GM21825 (cell line): ENCODE measurements at regions not wholly inside any gene's neighbourhood (a gene's known extent, or its start where the extent isn't known, plus 50 kb on each side); places are given as distances from the start of the nearest gene placed in this dataset.
A peak's percentile ranks its signal among the peaks of the same experiment; 100 is the strongest.
"Not testable (repeated sequence)": the region's sequence is repeated elsewhere in the genome, so short reads cannot be mapped to it uniquely, and the experiment has no call there.

ENCODE experiments used
- ATAC-seq: cut with Tn5 transposase; IDR thresholded peaks from one replicate; pipeline ENCODE4 v1.9.1; 2021; ENCODE audit warnings: mild to moderate bottlenecking, moderate library complexity; ENCODE audit not compliant: unreplicated experiment

DNA sequence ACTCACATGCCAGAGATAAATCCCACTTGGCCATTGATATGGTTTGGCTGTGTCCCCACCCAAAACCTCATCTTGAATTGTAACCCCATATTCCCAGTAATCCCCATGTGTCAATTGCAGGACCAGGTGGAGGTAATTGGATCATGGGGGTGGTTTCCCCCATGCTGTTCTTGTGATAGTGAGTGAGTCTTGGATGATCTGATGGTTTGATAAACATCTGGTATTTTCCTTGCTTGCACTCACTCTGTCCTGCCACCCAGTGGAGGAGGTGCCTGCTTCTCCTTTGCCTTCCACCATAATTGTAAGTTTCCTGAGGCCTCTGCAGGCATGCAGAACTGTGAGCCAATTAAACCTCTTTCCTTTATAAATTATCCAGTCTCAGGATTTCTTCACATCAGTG is 50.4 kb upstream of the B3GAT2 start:
- not testable (repeated sequence) for ATAC-seq

DNA sequence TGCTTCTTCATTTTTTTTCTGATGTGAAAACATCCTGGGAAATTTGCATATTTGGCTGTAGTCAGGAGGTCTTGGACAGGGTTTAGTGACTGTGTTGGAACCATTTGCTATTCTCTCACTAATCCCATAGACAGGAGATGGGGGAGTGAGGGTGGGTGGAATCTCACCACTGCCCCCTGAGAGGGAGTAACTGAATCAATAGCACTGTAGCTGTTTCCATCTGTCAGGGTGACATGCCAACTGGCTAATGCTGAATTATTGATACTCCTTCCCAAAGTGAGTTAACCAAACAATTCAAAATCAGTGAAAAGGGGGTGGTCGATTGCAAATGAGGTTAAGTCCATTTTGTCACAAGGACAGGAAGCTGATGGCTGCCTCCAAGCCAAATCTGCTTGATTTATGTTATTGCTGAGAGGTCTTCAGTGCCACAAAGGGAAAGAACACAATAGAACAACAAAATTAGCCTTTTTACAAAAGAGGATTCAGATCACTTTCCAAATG is 55.1 kb upstream of the B3GAT2 start:
- no peak for ATAC-seq

DNA sequence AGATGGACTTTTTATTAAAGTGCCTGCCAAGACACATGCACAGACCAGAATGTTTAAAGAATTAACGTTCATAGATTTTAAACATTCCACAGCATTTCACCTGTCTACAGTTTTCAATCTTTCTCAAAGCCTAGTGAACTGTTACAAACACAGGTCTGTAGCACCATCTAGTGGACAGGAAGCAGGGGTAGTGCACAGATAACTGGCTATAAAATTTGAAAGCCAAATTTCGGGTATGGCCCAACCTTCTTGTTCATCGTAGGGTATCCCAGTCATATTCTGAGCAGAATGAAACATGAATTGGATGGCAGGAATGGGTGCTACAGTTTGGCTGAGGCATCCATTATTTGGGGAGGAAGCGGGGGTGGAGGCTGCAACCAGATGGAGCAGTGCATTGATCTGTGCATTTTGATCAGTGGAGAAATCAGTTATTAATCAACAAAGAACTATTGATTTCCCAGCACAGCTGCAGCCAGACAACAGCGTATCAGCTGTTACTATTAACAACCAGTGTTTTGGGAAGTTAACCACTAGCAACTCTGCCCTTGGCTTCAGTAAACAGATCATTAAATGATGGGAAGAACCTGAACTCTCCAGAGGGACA is 56.1 kb upstream of the B3GAT2 start:
- peak; percentile 86 for ATAC-seq

DNA sequence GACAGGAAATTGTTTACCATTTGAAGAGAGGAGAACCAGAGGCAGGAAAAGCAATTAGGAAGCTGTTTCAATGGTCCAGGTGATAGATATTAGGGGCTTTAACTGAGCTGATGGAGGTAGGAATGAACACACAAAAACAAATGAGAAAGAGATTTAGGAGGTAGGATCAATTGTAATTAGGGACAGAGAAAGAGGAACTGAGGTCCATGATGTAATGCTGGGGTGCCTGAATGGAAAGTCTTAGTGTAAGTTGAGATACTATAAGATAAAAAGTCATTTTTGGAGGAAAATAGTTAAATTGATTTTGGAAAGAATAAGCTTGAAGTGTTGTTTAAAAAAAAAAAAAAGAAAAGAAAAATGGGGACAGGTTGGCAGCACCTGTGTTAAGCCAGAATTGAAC is 58.5 kb upstream of the B3GAT2 start:
- no peak for ATAC-seq

DNA sequence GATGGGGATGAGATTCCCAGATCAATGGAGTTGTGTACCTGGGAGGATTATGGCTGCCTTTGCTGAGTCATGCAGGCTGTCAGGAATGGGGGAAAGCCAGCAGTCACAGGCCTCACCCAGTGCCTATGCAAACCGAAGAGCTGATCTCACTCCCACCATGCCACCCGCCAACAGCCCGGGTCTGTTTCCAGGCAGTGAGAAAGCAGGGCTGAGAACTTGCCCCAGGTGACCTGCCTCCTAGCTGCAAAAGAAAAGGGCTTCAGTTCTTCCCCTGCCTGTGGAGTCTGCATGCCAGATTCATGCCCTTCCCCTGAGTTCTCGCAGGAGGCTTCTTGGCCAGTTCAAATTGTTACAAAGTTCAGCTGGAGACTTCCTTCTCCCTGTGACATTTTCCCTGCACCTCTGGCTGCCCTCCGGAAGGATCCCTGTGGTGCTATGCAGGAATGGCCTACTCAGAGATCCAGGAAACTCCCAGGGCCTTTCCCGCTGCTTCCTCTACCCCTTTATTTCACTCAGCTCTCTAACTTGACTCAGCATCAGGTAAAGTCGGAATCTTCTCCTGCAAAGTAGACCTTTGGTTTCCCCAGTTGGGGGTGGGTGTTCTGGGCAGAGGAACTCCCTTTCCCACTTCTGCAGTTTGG is 71.5 kb upstream of the B3GAT2 start:
- no peak for ATAC-seq

DNA sequence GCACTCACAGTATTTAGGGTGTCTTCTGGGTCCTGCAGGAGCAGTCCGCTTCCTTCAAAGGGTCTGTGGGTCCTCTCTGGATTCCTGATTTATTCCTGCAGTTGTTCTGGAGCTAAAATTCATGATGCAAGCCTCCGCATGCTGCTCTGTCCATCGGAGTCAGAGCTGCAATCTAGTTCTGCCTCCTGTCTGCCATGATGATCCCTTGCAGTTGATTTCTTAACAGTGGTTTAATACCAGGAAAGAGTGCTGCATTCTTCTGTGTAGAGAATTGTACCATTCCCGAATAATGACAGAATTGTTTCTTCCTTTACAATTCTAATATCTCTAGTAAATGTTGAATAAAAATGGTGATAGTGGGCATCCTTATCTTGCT is 72.0 kb upstream of the B3GAT2 start:
- no peak for ATAC-seq

DNA sequence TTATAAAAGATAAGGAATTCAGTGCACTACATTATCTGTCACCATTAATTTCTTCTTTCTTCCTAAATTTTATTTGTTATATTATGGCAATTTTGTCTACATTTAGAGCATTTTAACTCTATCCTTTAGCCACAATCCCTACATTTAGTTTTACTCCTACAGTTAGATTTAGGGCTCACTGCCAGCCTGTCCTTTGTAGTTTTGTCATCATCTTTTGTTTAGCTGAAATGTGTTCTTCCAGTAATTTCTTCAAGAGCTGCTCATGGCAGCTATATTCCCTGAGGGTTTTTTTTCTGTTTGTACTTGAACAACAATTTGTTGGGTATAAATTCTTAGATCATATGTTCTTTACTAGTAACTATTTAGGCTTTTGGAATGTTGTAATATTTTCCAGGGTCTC is 72.7 kb upstream of the B3GAT2 start:
- ATAC-seq, result no peak

DNA sequence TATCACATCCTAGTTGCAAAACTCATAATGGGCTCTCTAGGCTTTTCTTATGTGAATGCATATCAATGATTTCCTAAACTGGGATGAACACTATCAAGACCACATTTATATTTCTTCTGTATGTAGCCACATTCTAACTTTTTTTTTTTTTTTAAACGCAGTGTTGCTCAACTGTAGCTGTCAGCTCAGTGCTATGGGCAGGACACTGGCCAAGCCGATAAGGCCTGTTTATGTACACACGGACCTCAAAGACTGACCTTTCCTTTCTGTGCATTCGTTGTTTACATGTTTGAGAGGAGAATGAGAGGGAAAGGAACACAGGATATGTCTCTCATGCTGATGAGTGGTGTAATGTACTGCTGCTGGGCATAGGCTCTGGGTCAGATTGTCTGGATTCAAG is 75.1 kb upstream of the B3GAT2 start:
- ATAC-seq, result no peak

DNA sequence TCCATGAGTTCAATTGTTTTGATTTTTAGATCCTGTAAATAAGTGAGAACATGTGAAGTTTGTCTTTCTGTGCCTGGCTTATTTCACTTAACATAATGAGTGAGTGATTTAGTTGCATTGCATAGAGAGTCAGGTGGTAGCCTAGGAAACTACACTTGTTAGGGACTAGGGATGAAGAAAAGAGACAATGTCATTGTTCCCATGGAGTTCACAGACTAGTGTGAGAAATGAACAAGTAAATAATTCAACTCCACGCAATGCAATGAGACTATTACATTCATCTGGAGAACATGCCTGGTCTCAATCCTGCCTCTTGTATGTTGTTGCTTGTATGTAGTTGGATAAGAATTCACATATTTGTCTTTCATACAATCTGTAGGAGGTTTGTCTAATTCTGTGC is 76.3 kb upstream of the B3GAT2 start:
- ATAC-seq, result no peak

DNA sequence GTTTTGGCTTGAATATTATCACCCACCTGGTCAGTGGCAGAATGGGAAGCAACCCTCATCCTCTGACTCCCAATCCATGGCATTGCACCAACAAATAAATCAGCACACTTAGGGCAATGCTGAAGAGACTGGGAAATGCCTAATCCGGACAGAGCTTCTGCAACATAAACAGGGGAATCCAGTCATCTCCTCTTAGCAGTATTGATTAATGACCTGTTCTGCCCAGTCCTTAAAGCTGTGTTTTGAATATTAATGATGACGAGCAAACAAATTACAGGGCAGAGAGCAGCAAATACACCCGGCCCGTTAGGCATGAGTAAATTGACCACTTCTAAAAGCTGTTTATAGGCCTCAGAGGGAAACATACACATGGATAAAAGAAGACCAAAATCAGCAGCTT is 77.0 kb upstream of the B3GAT2 start:
- no peak for ATAC-seq

DNA sequence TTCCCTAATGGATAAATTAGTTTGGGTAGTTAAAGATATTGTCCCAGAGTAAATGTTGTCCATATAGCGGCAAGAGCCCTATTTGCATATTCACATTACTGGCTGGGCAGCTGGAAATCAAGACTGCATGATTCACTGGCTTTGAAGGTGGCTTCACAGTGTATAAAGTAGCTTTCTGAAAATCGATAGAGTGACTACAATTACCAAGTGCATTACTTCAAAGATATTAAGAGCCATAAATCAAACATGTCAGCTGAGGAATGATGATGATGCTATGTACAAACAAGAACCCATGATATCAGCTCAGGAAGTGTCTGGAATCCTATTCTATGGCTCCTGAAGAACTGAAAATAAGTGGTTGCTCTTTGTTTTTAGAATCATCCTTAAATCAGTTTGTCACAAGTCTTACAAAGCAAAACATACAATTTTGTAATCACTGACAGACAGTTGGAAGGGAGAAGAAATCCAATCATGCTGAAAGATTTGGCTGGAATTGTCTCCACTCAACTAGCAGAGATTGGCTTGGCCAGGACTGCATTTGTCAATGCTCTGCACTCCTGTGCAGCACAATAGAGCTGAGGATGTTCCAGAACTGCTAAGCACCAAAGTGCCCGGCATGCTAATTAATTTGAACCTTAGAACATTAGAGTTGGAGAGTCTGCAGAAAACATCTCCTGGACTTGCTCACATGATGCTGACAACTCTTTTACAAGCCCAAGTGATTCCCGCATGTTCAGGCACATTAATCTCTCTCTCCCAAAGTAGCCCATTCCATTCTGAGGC is 77.9 kb upstream of the B3GAT2 start:
- no peak for ATAC-seq

DNA sequence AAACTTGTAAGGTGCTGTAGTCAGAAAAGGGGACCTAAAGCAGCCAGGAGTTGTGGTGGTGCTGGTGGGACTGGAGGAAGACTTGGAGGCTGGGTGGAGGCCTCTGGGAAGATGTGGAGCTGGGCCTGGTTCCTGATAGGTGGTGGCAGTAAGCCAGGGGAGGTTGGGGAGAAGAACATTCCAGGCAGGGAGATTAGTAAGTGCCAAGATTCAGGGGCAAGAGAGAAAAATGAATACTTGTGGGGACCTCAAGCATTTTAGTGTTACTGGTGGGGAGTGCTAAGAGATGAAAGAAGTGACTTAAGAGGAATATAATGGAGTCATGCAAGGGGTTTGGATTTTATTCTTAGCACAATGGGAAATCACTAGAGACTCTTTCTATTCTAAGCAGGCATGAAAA is 79.0 kb upstream of the B3GAT2 start:
- ATAC-seq, result no peak

DNA sequence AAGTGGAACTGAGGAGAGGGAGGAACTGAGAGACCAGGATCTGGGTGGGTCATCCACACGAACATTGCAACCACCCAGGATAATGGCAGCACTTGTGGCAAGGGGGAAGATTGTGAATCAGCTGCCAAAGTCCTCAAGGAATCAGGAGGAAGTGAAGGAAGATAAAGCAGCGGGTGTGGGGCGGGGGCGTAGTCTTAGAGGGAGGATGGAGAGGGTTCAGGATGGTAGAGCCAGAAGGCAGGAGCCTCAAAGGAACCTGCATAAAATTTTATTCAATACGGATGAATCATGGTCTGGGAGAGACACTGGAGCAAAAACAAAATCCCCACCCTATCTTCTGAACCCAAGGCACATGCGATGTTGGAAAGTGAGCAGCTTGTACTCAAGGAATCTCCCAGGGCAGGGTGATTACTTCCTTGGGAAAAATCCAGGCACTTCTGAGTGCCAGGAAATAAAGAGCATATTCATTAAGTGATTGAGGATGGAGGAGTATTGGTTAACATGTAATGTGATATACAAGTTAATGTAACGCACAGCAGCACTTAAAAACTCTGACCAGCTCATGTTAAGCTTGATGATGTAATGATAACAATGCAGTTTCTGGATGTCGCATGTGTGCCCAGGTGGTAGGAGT is 82.0 kb upstream of the B3GAT2 start:
- no peak for ATAC-seq

DNA sequence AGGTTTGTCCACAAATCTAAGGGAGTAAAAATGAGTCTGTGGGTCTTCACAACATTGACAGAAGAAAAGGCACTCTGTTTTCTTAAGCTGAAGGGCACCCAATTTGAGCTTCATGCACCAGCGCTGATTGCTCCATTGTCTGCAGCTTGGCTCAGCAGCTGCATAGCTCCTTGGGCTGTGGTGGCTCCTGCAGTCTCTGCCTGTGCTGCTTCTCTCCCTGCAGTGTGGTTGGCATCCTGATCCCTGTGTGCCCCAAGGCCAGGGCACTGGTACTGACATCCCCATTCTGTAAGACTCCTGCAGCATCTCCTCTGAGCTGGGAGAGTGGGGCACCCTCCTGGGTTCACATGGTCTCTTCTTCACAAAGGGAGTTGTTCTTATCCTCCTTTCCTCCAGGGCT is 83.2 kb upstream of the B3GAT2 start:
- no peak for ATAC-seq

DNA sequence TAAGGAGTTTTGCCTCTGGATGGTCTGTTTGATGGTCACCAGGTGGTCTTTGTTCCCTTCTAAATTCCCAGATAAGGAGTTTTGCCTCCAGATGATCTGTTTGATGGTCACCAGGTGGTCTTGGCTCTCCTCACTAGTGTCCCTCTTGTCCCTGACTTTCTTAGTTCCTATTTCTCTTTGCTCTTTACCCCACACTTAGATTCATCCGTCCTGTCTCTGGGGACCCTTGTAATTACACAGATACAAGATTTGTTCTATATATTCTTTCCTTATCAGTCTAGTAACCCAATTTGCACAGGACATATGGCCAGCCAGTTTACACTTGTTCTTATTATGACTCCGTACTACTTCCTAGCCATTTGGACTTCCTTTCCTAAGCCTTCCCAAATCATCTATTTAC is 84.0 kb upstream of the B3GAT2 start:
- ATAC-seq, result no peak

DNA sequence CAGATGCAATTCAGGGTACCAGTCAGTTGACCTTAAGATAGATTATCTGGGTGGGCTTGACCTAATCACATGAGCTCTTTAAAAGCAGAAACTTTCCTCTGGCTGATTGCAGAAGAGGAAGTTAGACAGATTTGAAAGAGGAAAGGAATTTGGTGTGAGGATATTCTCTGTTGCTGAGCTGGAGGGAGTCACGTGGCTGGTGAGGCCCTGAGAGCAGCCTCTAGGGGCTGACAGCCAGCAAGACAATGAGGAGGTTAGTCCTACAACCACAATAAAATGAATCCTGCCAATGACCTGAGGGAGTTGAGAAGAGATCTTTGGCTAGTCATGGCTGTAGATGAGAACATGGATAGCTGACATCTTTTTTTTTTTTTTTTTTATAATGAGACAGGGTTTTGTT is 87.0 kb upstream of the B3GAT2 start:
- ATAC-seq, result no peak

DNA sequence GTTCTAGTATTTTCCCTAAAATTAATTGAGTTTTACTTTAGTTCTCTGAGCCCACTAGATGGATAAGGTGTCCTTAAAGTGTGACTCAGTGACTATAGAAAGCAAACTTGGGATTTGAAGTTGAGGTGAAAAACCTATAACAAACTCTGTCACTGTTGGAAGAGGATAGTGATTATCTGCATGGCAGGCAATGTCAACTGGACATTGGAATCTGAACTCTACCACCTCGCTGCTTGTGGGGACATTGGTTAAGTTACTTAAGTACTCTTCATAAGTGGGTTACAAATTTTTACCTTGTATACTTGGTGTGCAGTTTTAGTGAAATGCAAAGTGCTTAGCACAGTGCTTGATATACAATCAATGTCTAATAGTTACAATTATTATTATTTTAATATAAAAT is 87.9 kb upstream of the B3GAT2 start:
- ATAC-seq, result no peak

DNA sequence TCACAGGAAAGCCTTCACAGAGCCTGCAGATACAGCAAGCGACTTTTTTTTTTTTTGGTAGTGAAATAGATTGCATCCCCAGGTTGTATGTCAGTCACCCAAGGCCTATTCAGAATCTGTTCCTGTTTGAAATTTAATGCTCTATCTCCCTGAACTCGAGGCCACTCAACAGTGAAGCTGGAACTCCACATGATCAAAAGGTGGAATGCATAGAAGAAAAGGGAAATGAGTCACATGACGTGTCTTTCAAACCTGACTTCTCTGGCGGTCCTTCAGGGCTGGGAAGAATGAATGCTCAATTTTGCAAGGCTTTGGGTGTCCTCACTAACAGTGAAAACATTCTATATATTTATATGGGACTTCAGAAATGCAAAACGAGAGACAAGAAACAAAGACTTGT is 88.4 kb upstream of the B3GAT2 start:
- ATAC-seq, result no peak

DNA sequence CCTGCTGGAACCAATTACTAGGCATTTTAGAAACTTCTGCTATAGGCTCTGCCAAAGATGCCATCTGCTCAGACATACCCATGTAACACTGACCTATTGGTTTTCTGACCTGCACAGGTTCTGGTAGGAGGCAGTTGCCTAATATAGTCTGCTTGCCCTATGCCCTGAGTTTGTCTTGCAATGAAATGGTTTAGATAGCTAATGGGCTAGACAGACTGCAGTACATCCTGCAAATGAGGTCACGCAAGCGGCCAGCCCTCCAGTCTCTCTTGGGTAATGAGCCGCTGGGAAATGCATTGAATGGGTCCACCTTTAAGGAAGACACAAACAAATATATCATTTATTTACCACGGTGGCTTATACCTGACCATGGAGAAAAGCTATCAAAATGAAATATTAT is 90.6 kb upstream of the B3GAT2 start:
- no peak for ATAC-seq

DNA sequence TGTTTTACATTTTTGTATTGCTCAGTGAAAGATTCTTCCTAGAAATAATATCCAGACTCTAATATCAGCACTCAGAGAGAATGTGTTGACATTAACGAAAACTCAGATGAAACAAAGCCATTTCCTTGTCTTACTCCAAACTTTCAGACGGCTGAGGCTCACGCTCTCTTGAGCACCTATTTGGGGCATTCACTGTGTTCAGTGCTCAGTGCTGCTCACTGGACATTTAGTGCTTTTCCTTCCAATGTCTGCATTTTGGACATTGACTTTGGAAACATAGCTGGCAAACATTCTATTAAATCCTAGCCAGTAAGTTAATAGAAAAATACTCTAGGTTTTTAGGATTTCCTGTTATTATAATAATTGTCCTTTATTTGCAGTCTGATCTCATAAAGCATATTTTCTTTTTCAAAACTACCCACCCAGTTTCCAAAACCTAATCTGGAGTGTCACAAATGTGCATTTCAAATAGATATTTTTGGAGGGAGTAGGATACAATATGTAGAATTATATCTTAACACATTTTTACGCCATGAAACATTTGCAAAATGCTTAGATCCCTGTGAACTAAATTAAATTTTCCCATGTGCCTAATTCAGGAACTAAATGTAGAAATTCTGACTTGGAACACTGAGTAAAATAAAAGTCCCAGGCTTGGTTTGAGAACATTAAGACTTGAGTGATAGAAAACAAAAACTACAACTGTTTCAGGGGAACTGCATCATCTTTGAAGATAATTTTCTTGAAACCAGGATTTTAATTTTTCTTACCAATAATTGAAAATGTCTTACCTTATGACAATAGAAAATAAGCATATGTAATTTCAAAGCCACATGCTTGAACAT is 91.7 kb upstream of the B3GAT2 start:
- no peak for ATAC-seq

DNA sequence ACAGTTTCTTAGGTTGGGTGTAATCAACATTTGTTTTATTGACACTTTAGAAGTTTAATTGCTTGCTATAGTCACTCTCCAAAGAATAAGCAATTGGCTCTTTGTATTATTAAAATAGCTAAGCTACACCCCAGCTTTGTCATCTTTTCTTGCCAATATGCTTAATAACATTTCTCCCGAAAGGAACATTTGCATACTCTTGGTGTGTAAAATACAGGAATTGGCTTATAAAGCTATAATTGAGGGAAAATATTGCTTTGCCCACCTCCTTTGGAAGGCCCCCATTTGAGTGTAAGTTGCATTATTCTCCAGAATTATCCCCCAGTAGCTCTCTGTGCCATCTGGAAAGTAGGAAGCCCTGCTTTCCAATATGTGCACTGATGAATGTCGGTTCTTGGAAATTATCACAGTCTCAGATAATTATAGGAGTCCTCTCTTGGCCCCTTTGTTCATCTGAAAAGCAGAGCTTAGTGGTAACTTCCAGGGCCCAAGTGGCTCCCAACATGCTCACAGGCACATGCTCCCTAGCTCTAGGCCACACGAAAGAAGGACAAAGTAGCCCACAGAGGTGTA is 92.4 kb upstream of the B3GAT2 start:
- no peak for ATAC-seq
